Stimulated activated CD4-positive, alpha-beta T cell treated with anti-CD3 and anti-CD28 coated beads, Interleukin-4, amount 100 ng/mL, for 48 hours (primary cell): ENCODE measurements at regions not wholly inside any gene's neighbourhood (a gene's known extent, or its start where the extent isn't known, plus 50 kb on each side); places are given as distances from the start of the nearest gene placed in this dataset.

Experiments
- DNase-seq, 2 donors: peaks; one replicate each; pipeline ENCODE4 v3.0.0-alpha.2; 2020; ENCODE audit warnings: low read depth in 2 of 2

DNA sequence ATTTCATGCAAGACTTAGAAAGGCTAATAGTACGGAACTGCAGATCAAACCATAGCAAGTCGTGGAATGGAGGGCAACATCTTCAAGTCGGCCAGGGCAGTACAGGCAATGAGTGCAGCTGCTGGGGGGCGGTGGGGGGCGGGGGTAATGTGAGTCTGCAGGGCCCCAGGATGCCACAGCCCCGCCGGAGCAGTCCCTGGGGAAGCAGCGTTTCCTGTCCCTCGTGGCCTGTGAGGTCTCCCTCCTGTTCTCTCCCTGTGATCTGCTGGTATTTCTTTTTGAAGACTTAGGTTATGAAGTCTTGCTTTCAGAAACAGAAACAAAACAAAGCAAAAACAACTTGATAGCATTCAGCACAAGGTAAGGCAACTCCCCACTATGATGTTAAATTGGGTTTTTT, 351.9 kb downstream of the FOXA2 start:
- no peak for DNase-seq

GRCh38 chr20:22226849-22227700, 357.3 kb downstream of the FOXA2 start:
- DNase-seq, result no peak

DNA sequence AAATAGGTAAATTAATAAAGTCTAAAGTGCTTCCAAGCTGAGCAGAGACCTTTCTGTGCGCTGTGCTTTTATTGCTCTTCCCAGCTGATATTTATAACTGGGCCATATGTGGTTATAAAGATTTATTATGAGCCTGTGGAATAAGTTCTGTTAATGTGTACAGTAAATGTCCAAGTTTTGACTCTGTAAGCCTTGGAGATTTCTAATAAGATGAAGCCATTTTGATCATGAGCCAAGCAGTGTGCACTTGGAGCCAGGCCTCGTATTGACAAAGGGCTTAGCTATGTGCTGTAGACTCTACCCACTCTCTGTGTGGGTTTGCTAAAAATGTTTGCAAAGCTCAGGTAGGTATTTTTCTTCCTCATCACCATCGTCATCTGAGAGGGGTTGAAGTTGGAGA, 361.1 kb downstream of the FOXA2 start:
- no peak for DNase-seq

- no peak for DNase-seq
Measured at GRCh38 chr20:22217712-22218352, 366.5 kb downstream of the FOXA2 start.

DNA sequence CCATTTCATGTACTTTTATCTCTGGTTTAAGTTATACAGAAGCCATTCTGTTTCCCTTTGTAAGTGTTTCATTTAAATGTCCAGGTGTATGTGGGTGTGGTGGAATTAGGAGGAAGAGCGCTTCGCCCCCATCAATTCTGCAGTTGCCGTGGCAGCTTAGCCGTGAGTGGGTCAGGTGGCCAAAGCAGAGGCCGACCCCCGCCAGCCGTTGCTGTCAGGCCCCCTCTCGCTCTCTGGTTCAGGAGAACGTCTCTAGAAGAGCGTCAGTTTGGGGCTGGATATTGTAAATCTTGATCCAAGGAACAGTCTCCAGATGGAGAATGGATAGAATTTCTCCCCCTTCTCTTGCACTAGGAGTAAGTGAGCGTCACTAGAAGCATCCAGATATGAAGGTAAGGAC, 367.4 kb downstream of the FOXA2 start:
- no peak for DNase-seq

DNA sequence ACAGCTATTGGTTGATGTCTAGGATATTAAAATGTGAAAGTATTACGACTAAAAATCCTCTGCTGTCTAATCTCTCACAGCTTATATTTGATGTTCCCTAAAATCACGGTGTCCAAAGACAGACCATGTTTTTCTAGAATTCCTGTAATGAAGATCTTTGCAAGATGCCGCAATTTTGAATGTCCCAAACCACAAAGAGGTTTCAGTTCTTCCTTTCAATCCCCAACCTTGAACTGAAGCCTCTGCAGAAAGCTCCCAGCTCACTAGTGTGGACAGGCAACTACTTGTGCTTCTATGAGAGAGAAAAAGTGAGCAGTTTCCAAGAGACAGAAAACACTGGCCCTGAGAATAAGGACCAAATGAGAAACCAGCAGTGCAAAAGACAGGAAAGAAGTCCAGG, 370.1 kb downstream of the FOXA2 start:
- DNase-seq, result no peak

DNA sequence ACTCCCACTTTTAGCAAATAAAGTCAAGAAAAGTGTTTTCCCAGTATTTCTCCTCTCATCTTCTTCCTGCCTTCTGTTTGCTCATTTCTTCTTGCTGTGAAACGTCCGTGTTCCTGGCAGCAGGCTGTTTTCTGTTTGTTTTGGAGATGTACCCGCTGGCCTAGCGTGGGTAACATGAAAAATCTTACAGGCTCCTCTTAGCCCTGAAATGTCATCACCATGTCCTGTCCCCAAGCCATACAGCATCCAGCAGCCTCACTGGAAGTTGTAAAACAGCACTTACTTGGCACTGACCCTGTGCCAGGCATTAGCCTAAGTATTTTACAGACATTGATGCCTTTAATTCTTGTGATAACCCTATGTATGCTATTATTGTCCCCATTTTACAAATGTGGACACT, 371.1 kb downstream of the FOXA2 start:
- DNase-seq, result no peak

GRCh38 chr20:22207280-22207679, 377.1 kb downstream of the FOXA2 start:
- DNase-seq, result no peak

- no peak for DNase-seq
Measured at GRCh38 chr20:22204801-22205200, 379.6 kb downstream of the FOXA2 start.

GRCh38 chr20:22182148-22182547, 402.2 kb downstream of the FOXA2 start:
- DNase-seq, result no peak

DNA sequence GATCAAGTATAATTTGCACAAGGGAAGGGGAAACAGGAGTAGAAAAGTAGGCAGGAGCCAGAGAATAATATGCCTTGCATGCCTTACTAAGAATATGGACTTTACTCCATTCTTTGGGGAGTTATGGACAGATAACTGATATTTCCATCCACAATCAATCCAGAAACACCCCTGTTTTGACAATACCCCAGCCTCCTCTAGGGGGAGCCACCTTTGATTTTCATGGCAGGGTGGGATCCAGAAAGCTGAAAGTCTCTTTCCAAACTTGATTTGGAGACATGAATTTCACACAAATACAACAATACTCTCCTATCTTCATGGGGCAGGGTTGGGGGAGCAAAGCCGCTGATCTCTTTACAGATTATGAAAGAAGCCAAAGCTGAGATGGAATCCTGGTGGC, 404.1 kb downstream of the FOXA2 start:
- no peak for DNase-seq

DNA sequence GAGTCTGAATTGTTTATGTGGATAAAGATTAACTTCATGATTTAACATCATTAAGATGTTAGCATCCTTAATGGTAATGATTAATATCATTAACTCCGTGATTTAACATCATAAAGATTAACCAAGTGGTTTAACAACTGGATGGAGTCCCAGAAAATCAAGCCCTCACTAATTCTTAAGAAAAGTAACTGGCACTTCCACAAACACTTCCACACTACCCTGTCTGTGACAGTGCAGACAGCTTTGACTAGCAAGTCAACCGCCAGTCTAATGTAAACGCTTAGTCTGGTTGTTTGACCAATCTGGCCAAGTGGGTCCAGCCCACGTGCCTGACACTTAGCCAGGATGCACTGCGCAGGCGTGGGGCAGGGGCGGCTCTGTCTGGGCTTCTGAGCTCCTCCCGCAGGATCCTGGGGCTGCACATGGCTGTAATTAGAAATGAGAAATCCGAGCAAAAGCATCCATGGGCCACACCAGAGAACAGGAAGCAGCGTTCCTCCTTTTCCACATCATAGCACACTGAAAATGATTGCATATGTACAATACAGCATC, 424.2 kb downstream of the FOXA2 start:
- no peak for DNase-seq

DNA sequence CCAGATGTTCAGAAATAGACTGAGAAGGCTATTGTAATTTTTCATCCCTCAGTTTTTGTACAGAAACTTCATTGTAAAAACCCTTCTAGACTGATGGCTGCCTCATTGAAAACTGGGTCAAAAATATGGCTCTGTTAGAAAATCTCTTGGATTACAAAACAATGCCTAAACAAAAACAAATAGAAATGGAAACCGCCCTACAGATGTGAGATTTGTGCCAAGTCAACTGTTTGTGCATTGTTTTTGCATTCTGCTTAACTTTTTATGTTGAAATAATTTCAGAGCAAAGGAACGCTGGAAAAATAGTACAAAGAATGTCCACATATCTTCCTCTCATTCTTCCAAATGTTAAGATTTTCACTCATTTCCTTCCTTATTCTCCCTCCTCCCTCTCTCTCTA, 425.1 kb downstream of the FOXA2 start:
- no peak for DNase-seq

- DNase-seq, result no peak
Measured at GRCh38 chr20:22127587-22127986, 422.1 kb downstream of the PAX1 start.

- no peak for DNase-seq
Measured at GRCh38 chr20:22106308-22106938, 401.0 kb downstream of the PAX1 start.

GRCh38 chr20:22101606-22102005, 396.1 kb downstream of the PAX1 start:
- DNase-seq, result no peak

GRCh38 chr20:22100686-22101085, 395.2 kb downstream of the PAX1 start:
- DNase-seq, result no peak

DNA sequence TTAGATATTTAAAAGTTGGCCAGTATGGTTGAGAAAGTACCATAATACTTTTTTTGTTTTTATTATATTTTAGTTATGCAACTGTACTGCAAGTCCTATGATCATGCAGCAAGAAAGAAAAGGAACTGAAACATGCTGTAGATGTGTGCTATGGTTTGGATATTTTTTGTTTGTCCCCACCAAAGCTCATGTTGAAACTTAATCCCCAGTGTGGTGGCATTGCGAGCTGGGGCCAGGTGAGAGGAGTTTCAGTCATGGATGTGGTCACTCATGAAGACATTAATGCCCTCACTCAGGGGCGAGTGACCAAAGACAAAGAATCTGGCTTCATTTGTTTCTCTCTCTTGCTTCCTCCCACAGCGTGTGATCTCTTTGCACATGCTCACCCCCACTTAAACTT, 393.9 kb downstream of the PAX1 start:
- no peak for DNase-seq

- DNase-seq, result no peak
Measured at GRCh38 chr20:22098511-22098910, 393.0 kb downstream of the PAX1 start.

DNA sequence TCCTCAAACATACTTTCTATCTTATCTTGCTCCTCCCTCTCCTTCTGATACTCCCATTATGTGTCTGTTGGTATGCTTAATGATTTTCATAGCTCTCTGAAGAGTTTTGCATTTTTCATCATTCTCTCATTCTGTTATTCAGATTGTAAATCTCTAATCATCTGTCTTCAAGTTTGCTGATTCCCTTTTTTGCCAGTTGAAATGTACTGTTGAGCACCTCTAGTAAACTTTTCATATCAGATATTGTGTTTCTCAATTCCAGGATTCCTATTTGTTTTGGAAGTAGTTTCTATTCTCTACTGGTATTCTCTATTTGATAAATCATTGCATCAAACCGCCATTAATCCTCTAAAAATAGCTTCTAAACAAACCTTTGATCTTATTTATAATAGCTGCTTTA, 387.7 kb downstream of the PAX1 start:
- no peak for DNase-seq

- no peak for DNase-seq
Measured at GRCh38 chr20:22088882-22089281, 383.4 kb downstream of the PAX1 start.

- DNase-seq, result no peak
Measured at GRCh38 chr20:22080985-22081384, 375.5 kb downstream of the PAX1 start.

DNA sequence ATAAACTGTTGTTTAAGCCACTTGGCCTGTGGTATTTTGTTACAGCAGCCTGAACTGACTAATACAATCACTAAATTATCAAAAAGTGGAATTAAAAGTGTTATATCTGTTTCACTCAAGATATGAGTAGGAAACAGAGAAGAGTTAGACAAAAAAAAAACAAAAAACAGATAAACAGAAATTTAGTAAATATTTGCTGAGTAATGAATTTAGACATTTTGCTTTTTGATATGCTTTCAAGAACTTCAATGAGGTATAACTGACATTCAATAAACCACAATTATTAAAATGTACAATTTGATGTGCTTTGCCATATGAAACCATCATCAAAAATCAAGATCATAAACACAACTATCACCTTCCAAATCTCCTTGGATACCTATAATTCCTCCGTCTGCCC, 369.2 kb downstream of the PAX1 start:
- DNase-seq, result no peak
